GM21515 (cell line): ENCODE measurements at regions not wholly inside any gene's neighbourhood (a gene's known extent, or its start where the extent isn't known, plus 50 kb on each side); places are given as distances from the start of the nearest gene placed in this dataset.
"Not testable (repeated sequence)": the region's sequence is repeated elsewhere in the genome, so short reads cannot be mapped to it uniquely, and the experiment has no call there.

Experiments
- ATAC-seq: cut with Tn5 transposase; IDR thresholded peaks from one replicate; pipeline ENCODE4 v1.9.1; 2021; ENCODE audit not compliant: unreplicated experiment

DNA sequence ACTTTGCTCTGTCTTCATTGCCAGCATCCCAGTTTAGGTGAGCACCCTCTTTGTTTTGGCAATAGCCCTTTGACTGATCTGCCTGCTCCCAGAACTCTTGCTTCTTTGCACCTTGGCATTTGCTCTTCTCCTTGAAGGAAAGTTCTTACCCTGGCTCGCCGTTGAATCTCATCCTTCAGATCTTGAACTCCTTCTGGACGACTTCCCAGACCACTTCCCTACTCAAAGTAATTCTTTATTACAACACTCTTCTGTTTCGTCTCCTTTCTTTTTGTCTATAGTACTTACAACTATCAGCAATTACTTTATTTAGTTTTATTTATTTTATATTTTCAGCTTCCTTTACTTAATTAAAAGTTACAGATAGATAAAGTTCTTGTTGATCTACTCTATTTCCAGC is 1510.1 kb downstream of the MAT2B start:
- no peak for ATAC-seq

- ATAC-seq, result no peak
These were observed 1521.6 kb downstream of the MAT2B start for GRCh38 chr5:165026971-165027370.

DNA sequence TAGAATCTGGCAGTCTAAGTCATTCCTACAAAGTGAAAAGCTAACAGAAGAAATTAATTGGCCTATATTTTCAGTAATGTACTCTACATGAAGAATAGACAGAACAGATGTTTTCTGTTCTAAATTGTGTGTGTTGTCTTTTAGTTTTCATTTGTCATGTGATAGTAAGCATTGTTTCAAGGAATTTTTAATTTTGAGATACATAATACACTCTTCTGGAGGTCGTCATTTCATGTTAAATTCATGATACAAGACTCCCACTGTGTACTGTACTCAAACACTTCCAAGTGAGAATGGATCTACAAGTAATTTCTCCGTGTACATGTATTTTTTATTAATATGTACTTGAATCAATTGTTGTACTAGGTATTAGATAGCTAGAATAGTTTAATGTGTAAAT is 1522.9 kb downstream of the MAT2B start:
- no peak for ATAC-seq

GRCh38 chr5:165029099-165029870 is 1523.9 kb downstream of the MAT2B start:
- ATAC-seq, result no peak

DNA sequence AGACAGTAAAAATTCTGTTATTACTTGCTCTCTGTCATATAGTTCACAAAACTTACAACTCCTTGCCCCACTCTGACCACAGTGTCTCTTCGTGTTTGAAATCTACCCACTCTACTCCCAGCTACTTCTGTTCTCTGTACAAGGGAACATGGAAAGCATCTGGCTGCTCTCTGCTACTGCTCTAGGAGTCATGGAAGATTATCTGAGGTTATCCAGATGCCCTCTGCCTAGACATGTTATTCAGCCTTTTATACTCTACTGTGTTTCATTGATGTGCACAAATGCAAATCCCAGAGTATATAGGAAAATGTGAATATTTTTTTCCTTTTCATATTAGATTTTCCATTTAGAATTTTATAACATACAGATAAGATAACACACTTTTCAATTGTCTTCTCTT is 1525.6 kb downstream of the MAT2B start:
- ATAC-seq, result no peak

DNA sequence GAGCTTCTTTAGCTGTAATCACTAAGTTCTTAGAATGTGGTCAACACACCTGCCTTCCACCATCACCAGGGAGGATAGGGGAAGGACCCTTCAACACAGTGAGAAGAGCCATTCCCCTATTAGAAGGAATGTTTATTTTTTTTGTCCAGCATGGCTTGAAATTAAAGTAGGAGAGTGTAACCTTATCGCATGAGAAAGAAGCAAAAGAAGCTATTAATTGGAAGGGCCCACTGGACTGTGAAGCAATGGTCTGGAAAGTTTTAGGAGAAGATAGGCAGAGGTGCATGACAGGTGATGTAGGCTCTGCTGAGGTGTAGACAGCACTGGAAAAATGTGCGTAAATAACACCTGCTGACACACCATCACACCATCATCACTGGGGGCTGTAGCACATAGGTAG is 1526.0 kb downstream of the MAT2B start:
- no peak for ATAC-seq

- ATAC-seq, result no peak
These were observed 1530.1 kb downstream of the MAT2B start for GRCh38 chr5:165035520-165035919.

- no peak for ATAC-seq
These were observed 1534.3 kb downstream of the MAT2B start for GRCh38 chr5:165039748-165040147.

- not testable (repeated sequence) for ATAC-seq
These were observed 1540.5 kb downstream of the MAT2B start for GRCh38 chr5:165045941-165046340.

DNA sequence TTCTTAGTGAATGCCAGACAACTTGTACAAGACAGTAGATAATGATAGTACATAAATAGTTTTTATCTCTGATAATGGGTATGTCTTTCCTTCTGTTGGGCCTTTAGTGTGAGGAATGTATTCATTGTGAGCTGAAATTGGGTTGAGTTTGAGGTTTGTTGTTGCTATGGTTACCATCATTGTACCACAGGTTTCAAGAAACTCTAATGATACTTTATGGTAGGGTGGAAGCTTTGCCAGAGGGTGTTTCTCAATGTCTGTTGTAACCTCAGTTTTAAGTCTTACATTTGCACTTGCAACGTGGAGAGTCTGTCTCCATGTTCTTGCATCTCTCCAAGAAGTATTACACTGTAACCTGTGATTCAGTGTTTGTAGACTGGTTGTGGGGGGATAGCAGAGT is 1550.1 kb downstream of the MAT2B start:
- no peak for ATAC-seq

- ATAC-seq, result no peak
These were observed 1551.7 kb downstream of the MAT2B start for GRCh38 chr5:165057145-165057544.

GRCh38 chr5:165066751-165067385 is 1561.4 kb downstream of the MAT2B start:
- no peak for ATAC-seq

GRCh38 chr5:165076686-165077085 is 1571.3 kb downstream of the MAT2B start:
- ATAC-seq, result no peak

DNA sequence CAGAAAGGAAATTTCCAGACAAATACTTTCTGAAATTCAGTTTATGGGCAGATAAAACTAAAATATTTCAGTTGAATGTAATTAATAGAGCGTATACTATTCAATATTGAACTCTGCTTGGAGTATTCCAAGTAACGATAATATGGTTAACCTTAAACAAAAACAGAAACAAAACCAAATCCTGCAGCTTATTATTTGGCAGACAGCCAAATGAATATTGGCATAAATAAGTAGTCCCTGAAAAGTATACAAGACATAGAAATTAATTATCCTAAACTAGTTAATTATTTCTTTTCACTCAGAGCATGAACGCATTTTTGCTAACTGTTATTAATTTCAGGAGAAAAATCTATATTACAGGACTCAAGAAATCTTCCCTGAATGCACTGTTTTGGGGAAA is 1574.0 kb downstream of the MAT2B start:
- no peak for ATAC-seq

- ATAC-seq, result no peak
These were observed 1578.0 kb downstream of the MAT2B start for GRCh38 chr5:165083394-165083793.

DNA sequence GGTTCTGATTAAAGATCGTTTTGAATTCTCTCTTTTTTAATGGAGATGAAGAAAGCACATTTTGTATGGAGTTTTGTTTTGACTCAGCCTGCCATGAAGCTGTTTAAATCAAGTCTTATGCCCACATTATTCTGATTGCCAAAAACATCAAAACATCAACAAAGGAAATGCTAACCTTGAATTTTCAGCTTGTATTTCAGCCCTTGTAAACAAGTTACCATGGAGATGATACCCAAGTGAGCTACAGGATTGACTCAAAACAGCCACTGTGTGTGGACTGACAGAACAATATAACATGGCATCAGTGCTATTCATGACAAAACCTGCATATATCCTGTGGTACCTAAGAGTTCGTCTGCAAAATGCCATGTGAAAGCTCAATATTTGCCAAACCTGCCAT is 1581.0 kb downstream of the MAT2B start:
- no peak for ATAC-seq

DNA sequence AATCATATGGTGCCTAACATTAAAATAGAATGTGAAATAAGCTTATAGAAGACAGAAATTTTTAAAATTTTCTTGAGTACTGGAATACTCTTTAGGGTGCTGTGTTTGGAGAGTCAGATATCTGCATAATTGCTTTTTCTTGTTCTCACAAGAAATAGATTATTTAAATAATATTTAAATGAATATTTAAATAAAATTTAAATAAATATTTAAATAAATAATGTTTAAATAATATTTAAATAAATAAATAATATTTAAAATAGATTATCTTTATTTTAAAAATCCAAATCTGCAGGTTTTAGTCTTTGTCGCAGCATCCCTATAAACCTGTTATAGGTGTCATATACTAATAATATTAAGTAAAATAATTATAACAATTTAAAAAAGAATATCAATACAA is 1589.4 kb downstream of the MAT2B start:
- ATAC-seq, result no peak

DNA sequence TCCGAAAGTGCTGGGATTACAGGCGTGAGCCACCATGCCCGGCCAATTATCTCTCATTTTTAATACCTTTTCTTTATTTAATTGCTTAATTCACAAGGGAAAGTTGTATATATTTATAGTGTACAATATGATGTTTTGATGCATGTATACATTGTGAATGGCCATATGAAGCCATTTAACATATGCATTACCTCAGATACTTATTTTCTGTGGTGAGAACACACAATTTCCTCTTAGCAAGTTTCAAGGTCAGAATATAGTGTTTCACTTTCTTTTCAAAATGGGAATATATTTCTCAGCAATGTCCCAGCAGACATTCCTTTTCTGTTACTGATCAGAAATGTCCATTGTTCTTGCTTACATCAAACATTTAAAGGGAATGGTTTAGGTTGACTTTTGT is 1596.3 kb downstream of the MAT2B start:
- ATAC-seq, result no peak

GRCh38 chr5:165104611-165105010 is 1599.2 kb downstream of the MAT2B start:
- no peak for ATAC-seq

DNA sequence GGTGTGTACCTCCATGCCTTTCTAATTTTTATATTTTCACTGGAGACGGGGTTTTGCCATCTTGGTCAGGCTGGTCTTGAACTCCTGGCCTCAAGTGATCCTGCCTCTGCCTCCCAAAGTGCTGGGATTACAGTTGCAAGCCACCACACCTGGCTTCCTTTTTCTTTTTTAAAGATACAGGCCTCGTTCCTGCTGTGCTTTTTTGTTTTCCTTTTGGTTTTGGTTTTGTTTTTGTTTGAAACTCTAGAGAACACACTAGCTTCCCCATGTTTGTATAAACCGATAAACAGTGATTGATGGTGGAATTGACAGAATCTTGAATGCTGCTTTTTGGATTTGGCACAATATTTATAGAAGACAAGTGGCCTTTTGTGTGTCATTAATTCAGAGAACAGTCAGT is 1603.4 kb downstream of the MAT2B start:
- ATAC-seq, result no peak

GRCh38 chr5:165119175-165119574 is 1613.8 kb downstream of the MAT2B start:
- ATAC-seq, result no peak

- no peak for ATAC-seq
These were observed 1621.2 kb downstream of the MAT2B start for GRCh38 chr5:165126598-165126997.

DNA sequence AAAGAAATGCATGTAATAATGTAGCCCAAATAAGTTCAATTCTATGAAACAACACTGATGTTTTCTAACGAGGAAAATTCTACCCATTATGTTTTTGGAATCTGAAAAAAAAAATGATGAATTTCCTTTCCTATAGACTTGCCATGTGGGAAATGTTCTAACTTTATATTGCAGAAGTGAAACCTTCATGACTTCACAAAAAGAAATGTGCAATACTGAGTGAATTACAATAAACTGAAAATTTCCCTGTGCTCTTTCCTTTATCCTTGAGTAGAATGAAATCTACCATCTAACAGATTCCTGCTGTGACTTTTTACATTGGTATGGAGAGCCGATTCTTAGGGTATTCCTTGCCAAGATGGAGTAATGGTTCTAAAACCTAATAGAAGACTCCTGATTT is 1622.5 kb downstream of the MAT2B start:
- ATAC-seq, result no peak
